SK-N-SH treated with all-trans-retinoic acid at 6 μM for 48 hours (cell line): ENCODE measurements at regions not wholly inside any gene's neighbourhood (a gene's known extent, or its start where the extent isn't known, plus 50 kb on each side); places are given as distances from the start of the nearest gene placed in this dataset.

ENCODE experiments used
- ATAC-seq: fragments of 200-7000 bp; cut with Tn5 transposase; 3 replicates; pipeline ENCODE4 v1.9.1; 2020; ENCODE audit warnings: mild to moderate bottlenecking, moderate library complexity
- ARNTL ChIP-seq: fragments of 450-650 bp; formaldehyde crosslinking; IDR thresholded peaks from 2 replicates; pipeline ENCODE4 v1.5.0; 2020; ENCODE audit warnings: low read depth, mild to moderate bottlenecking, moderate library complexity, borderline replicate concordance
- BACH2 ChIP-seq: fragments of 250-450 bp; sonication (Bioruptor Pico); IDR thresholded peaks from 2 replicates; pipeline ENCODE4 v1.9.0; 2021; ENCODE audit warnings: mild to moderate bottlenecking, borderline replicate concordance
- ESRRG ChIP-seq: fragments of 250-450 bp; sonication (Bioruptor Pico); IDR thresholded peaks from 2 replicates; pipeline ENCODE4 v1.6.1; 2021; ENCODE audit warnings: mild to moderate bottlenecking
- ISL1 ChIP-seq: fragments of 250-450 bp; sonication (Bioruptor Pico); IDR thresholded peaks from 2 replicates; pipeline ENCODE4 v2.1.2; 2022; ENCODE audit warnings: mild to moderate bottlenecking, moderate library complexity
- OSR1 ChIP-seq: fragments of 250-450 bp; sonication (Bioruptor Pico); IDR thresholded peaks from 2 replicates; pipeline ENCODE4 v1.8.0; 2022; ENCODE audit warnings: moderate library complexity, mild to moderate bottlenecking, inconsistent platforms
- PPARA ChIP-seq: fragments of 250-450 bp; sonication (Bioruptor Pico); IDR thresholded peaks from 2 replicates; pipeline ENCODE4 v1.5.0; 2020; ENCODE audit warnings: mild to moderate bottlenecking, borderline replicate concordance
- RARB ChIP-seq: fragments of 250-450 bp; sonication (Bioruptor Pico); IDR thresholded peaks from 2 replicates; pipeline ENCODE4 v1.8.0; 2021; ENCODE audit warnings: mild to moderate bottlenecking, moderate library complexity
- SNAI2 ChIP-seq: fragments of 250-450 bp; sonication (Bioruptor Pico); IDR thresholded peaks from 2 replicates; pipeline ENCODE4 v1.5.0; 2020; ENCODE audit warnings: mild to moderate bottlenecking, moderate library complexity
- TCF4 ChIP-seq: fragments of 250-450 bp; sonication (Bioruptor Pico); IDR thresholded peaks from 2 replicates; pipeline ENCODE4 v1.8.0; 2021; ENCODE audit warnings: mild to moderate bottlenecking, moderate library complexity, borderline replicate concordance
- TOX ChIP-seq: fragments of 250-450 bp; sonication (Bioruptor Pico); IDR thresholded peaks from 2 replicates; pipeline ENCODE4 v1.8.0; 2021; ENCODE audit warnings: mild to moderate bottlenecking, moderate library complexity, borderline replicate concordance
- ZC3H10 ChIP-seq: fragments of 250-450 bp; sonication (Bioruptor Pico); IDR thresholded peaks from 2 replicates; pipeline ENCODE4 v1.5.1; 2021; ENCODE audit warnings: mild to moderate bottlenecking, moderate library complexity
- ZFP3 ChIP-seq: fragments of 250-450 bp; sonication (Bioruptor Pico); IDR thresholded peaks from 2 replicates; pipeline ENCODE4 v1.5.0; 2020; ENCODE audit warnings: mild to moderate bottlenecking, moderate library complexity
- ZFP30 ChIP-seq: fragments of 450-650 bp; formaldehyde crosslinking; IDR thresholded peaks from 2 replicates; pipeline ENCODE4 v1.5.0; 2022; ENCODE audit warnings: mild to moderate bottlenecking, moderate library complexity
- ZNF565 ChIP-seq: fragments of 450-650 bp; formaldehyde crosslinking; conservative IDR thresholded peaks from 2 replicates; pipeline ENCODE4 v1.5.0; 2020; ENCODE audit warnings: low read depth, mild to moderate bottlenecking, moderate library complexity
- ZNF70 ChIP-seq: fragments of 450-650 bp; formaldehyde crosslinking; IDR thresholded peaks from 2 replicates; pipeline ENCODE4 v1.5.0; 2020; ENCODE audit warnings: mild to moderate bottlenecking, moderate library complexity
- TF ChIP-seq, protein P1 (sequence below): fragments of 250-450 bp; sonication (Bioruptor Pico); IDR thresholded peaks from 2 replicates; pipeline ENCODE4 v1.5.1; 2020; ENCODE audit warnings: low read depth, mild to moderate bottlenecking, moderate library complexity
- TF ChIP-seq, protein P2 (sequence below): fragments of 250-450 bp; sonication (Bioruptor Pico); IDR thresholded peaks from 2 replicates; pipeline ENCODE4 v1.5.1; 2021; ENCODE audit warnings: mild to moderate bottlenecking, moderate library complexity
- TF ChIP-seq, protein P3 (sequence below): fragments of 250-450 bp; sonication (Bioruptor Pico); IDR thresholded peaks from 2 replicates; pipeline ENCODE4 v1.8.0; 2021; ENCODE audit warnings: low read depth, mild to moderate bottlenecking, moderate library complexity, borderline replicate concordance
- TF ChIP-seq, protein P4 (sequence below): fragments of 250-450 bp; sonication (Bioruptor Pico); IDR thresholded peaks from 2 replicates; pipeline ENCODE4 v1.5.0; 2020; ENCODE audit warnings: mild to moderate bottlenecking, moderate library complexity

DNA sequence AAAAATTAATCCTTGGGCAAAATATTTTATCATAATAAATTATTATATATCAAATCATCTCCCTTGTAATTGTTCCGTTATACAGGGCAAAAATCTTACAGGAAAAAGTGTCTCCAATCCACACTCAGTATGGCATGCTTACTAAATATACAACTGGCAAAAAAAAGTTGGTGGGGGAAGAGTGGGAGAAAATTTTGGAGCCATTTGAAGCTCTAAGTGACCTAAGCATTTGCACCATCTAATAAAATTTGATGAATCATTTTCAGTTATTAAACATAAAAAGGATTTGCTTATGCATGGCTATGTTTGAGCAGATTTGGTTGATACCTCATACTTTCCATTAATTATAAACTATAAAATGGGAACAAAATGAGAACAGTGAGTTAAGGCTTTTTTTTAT is 68.1 kb upstream of the FAM9C start:
- TF ChIP-seq RARB (CRISPR knock-in tag) (no peak), BACH2 (no peak), PPARA (no peak), ESRRG (CRISPR knock-in tag) (no peak), ZNF70 (CRISPR knock-in tag) (no peak), ZFP3 (CRISPR knock-in tag) (no peak), ZC3H10 (CRISPR knock-in tag) (no peak), TCF4 (CRISPR knock-in tag) (no peak), TOX (CRISPR knock-in tag) (no peak), ZFP30 (no peak)
- TF ChIP-seq, protein P1, sequence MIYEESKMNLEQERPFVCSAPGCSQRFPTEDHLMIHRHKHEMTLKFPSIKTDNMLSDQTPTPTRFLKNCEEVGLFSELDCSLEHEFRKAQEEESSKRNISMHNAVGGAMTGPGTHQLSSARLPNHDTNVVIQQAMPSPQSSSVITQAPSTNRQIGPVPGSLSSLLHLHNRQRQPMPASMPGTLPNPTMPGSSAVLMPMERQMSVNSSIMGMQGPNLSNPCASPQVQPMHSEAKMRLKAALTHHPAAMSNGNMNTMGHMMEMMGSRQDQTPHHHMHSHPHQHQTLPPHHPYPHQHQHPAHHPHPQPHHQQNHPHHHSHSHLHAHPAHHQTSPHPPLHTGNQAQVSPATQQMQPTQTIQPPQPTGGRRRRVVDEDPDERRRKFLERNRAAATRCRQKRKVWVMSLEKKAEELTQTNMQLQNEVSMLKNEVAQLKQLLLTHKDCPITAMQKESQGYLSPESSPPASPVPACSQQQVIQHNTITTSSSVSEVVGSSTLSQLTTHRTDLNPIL: no peak
- TF ChIP-seq, protein P2, sequence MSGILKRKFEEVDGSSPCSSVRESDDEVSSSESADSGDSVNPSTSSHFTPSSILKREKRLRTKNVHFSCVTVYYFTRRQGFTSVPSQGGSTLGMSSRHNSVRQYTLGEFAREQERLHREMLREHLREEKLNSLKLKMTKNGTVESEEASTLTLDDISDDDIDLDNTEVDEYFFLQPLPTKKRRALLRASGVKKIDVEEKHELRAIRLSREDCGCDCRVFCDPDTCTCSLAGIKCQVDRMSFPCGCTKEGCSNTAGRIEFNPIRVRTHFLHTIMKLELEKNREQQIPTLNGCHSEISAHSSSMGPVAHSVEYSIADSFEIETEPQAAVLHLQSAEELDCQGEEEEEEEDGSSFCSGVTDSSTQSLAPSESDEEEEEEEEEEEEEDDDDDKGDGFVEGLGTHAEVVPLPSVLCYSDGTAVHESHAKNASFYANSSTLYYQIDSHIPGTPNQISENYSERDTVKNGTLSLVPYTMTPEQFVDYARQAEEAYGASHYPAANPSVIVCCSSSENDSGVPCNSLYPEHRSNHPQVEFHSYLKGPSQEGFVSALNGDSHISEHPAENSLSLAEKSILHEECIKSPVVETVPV (CRISPR knock-in tag): no peak
- ATAC-seq: no peak

DNA sequence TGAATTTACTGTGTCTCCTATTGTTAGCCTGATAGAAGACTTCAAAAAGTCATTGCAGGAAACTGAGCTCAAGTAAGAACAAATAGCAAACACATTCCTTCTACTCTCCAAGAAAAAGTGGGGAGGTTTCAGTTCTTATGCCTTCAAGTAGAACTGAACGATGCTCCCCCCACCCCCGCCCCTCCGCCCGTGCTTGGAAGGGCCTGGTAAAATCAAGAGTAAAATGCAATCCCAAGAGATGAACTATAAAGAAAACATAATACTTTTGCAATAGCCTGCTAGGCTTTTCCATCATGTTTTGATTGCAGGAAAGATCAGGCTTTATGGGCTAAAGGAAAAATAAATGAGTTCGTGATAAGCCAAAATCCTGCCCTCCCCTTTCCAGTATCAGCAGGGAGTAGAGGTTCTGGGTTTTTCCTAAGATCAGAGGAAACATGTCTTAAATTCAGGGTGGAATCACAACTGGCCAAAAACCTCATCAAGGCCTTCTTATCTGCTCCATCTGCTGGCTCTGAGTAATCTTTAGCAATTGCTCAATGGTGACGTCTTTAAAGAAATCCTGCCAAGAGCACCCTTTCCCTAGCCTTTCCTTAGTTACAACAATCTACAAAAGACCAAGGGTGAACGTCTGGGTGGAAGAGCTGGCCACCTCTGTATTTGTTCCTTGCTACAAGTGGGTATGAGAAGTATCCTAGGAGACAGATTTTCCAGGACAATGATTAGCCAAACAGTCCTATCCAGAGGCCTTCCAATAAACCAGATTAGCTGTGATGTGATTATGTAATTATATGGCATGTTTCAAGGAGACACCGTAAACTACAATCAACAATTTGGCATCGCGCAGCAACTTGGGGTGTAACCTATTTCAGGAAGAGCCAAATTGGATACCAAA is 66.3 kb upstream of the FAM9C start:
- TF ChIP-seq, protein P3, sequence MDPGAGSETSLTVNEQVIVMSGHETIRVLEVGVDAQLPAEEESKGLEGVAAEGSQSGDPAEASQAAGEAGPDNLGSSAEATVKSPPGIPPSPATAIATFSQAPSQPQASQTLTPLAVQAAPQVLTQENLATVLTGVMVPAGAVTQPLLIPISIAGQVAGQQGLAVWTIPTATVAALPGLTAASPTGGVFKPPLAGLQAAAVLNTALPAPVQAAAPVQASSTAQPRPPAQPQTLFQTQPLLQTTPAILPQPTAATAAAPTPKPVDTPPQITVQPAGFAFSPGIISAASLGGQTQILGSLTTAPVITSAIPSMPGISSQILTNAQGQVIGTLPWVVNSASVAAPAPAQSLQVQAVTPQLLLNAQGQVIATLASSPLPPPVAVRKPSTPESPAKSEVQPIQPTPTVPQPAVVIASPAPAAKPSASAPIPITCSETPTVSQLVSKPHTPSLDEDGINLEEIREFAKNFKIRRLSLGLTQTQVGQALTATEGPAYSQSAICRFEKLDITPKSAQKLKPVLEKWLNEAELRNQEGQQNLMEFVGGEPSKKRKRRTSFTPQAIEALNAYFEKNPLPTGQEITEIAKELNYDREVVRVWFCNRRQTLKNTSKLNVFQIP (CRISPR knock-in tag): no peak
- TF ChIP-seq SNAI2 (CRISPR knock-in tag) (no peak), TCF4 (CRISPR knock-in tag) (no peak), ISL1 (CRISPR knock-in tag) (peak; percentile 57)
- TF ChIP-seq, protein P2 (CRISPR knock-in tag): no peak
- peak; percentile 82 for ATAC-seq

DNA sequence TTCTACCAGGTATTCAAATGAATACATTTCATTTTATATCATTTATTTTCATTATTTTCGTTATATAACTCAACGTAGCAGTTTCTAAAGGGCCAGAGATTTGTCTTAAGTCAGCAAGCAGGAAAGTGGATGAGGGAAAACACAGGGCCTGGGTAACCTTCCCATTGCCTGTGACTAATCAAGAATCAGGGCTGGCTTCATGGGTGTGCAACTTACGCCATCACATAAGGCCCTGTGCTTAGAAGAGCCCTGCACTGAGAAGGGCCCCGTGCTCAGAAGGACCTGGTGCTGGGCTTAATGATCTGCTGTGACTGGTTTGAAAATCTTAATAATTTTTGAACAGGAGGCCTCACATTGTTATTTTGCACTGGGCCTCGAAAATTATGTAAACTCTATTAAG is 65.4 kb upstream of the FAM9C start:
- ATAC-seq: peak; percentile 18
- TF ChIP-seq, protein P4, sequence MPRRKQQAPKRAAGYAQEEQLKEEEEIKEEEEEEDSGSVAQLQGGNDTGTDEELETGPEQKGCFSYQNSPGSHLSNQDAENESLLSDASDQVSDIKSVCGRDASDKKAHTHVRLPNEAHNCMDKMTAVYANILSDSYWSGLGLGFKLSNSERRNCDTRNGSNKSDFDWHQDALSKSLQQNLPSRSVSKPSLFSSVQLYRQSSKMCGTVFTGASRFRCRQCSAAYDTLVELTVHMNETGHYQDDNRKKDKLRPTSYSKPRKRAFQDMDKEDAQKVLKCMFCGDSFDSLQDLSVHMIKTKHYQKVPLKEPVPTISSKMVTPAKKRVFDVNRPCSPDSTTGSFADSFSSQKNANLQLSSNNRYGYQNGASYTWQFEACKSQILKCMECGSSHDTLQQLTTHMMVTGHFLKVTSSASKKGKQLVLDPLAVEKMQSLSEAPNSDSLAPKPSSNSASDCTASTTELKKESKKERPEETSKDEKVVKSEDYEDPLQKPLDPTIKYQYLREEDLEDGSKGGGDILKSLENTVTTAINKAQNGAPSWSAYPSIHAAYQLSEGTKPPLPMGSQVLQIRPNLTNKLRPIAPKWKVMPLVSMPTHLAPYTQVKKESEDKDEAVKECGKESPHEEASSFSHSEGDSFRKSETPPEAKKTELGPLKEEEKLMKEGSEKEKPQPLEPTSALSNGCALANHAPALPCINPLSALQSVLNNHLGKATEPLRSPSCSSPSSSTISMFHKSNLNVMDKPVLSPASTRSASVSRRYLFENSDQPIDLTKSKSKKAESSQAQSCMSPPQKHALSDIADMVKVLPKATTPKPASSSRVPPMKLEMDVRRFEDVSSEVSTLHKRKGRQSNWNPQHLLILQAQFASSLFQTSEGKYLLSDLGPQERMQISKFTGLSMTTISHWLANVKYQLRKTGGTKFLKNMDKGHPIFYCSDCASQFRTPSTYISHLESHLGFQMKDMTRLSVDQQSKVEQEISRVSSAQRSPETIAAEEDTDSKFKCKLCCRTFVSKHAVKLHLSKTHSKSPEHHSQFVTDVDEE (CRISPR knock-in tag): no peak
- TF ChIP-seq ARNTL (no peak), ZC3H10 (CRISPR knock-in tag) (no peak), ESRRG (CRISPR knock-in tag) (no peak), BACH2 (no peak), ZFP3 (CRISPR knock-in tag) (no peak), TOX (CRISPR knock-in tag) (no peak), ISL1 (CRISPR knock-in tag) (no peak), OSR1 (no peak), ZNF70 (CRISPR knock-in tag) (no peak), SNAI2 (CRISPR knock-in tag) (no peak), ZNF565 (CRISPR knock-in tag) (no peak), RARB (CRISPR knock-in tag) (no peak)
- TF ChIP-seq, protein P1: no peak
- TF ChIP-seq, protein P3 (CRISPR knock-in tag): no peak
- TF ChIP-seq, protein P2 (CRISPR knock-in tag): no peak
